GM18498 (cell line): ENCODE measurements at regions not wholly inside any gene's neighbourhood (a gene's known extent, or its start where the extent isn't known, plus 50 kb on each side); places are given as distances from the start of the nearest gene placed in this dataset.

Experiments
- ATAC-seq: cut with Tn5 transposase; IDR thresholded peaks from one replicate; pipeline ENCODE4 v1.9.1; 2021; ENCODE audit warnings: mild to moderate bottlenecking, moderate library complexity; ENCODE audit not compliant: unreplicated experiment

DNA sequence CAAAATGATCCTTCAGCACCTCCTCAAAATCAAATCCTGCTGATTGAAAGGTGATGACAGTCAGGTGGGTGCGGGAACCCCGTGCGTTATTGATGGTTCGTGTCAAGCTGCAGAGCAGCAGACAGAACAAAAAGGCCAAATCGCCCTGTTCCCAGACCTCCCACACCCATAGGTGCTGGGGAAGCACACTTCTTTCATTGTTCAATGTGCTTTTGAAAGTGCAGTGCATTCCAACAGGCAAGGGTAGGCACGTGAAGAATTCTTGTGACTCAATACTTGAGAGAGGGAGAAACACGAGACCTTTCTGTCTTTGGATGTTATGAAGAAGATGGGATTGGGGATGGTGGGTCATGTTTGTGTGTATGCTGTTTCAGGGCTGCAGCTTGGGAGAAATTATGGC is 514.0 kb downstream of the MCTP2 start:
- ATAC-seq: no peak

DNA sequence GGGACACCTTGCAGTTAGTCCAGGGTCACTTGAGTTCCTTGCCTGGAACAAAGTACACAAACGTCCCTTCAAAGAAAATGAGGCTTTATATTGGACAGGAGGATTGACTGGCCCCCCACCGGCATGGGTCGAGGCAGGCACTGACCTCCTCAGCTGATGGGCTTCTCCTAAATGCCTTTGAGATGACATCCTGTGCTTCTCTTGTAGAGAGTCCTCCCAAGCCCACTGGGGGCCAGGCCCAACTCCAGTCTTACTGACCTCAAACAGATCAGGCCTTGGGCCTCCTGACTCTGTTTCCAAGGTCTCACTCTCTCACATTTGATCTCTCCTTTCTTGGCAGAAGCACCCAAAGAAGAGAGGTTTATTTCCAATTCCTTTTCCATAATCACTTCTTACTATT is 516.1 kb downstream of the MCTP2 start:
- ATAC-seq: no peak

- ATAC-seq: peak; percentile 65
Measured at GRCh38 chr15:94749811-94750617, 518.7 kb downstream of the MCTP2 start.

- no peak for ATAC-seq
Measured at GRCh38 chr15:94760348-94760747, 529.0 kb downstream of the MCTP2 start.

DNA sequence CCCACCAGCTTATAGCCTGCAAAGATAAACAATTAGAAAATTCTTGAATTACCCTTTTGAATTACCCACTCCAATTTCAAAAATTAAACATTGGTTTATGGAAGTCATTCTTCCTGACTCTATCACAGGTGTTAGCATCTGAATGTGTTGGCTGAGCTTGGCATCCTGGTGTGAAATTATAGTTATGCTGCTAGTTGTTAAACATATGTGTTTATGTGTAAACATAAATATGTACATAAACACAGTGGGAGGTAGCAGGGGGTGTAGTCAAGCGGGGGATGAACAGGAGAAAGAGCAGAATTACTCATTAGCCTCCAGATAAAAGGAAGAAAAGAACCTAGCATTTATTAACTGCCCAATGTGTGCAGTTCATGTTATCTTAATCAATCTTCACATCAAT is 530.2 kb downstream of the MCTP2 start:
- no peak for ATAC-seq

DNA sequence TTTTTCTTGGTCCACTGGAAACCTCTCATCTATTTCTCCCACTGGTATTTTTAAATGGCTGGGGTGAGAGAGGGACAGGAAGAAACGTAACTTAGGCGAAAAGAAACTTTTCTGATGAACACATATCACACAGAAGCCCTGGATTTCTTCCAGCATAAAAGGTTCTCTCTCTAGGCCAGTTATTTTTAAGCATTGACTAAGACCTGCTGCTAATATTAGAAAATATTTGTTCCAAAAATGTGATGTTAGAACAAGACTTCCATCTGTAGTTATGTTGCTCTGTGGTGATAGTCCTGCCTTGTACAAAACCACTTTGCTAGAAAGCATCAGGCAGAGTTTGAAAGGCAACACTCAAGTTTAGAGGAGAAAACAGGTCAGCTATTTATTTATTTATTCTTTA is 537.7 kb downstream of the MCTP2 start:
- no peak for ATAC-seq

DNA sequence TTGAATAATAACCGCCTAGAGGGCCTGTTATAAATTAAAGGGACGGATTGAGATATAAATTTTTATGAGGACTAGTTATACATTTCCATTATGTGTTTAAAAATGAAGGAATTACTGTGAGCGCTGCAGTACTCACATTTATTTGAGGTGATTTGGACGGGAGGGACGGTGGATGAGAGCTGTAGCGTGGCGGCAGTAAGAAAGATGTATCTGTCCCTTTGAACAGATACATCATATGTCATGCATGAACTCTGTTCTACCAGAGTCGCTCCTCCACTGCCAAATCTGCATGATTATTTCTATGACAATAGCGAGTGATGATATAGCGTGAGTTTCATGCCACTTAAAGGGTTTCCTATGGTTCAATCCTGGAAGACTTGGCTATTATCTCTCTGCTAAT is 538.8 kb downstream of the MCTP2 start:
- ATAC-seq: no peak

DNA sequence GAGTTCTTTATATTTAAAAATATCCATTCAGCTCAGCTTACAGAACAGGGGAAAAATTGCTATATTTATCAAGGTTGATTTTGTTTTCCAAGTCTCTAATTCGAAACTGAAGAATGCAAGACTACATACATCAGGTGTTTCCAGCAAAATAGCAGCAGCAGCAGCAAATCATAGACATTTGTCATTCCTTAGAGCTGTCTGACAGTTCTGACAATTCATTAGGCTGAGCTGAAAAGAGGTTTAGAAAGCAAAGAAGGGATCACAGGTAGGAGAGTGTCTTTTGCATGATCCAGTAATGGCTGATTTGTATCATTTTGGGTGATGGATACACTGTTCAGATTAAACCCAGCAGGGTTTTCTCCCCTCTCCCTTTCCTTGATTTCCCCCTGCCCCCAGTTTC is 545.7 kb downstream of the MCTP2 start:
- no peak for ATAC-seq

GRCh38 chr15:94778840-94779239 is 547.5 kb downstream of the MCTP2 start:
- no peak for ATAC-seq

- ATAC-seq: no peak
Measured at GRCh38 chr15:94780166-94780565, 548.8 kb downstream of the MCTP2 start.

DNA sequence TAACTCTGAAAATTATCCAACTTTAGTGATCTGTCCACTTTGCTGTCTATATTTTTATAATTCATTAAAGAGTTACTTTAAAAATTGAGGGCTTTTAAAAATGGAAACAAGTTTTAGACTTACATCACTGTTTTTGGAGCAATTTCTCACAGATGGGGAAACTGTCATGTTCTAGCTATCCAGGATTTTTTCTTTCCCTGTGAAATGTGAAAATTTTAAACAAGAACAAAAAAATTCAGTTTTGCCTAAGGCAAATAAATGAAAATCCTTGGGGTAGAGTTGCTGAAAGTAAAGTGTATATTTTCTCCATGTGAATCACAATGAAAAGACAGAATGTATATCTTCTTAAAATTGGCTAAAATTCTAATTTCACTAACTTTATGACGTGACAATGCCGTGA is 553.7 kb downstream of the MCTP2 start:
- no peak for ATAC-seq

GRCh38 chr15:94791008-94791407 is 559.6 kb downstream of the MCTP2 start:
- ATAC-seq: no peak

- no peak for ATAC-seq
Measured at GRCh38 chr15:94791510-94791909, 560.1 kb downstream of the MCTP2 start.

DNA sequence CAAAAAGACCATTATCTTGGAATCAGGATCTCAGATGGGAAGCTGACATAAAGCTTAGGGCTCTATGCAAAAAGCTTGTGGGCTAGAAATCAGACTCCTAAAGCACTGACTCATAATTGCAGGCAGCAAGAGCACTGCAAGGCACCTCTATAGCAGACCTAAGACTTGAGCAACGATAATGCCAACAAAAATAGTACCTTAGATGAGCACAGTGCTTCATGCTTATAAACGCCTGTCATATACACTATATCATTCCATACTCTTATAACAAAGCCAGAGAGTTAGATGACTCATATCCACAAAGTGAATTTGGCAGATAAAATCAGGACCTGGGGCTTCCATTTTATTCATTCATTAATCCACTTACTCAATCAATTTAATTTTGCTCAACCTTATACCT is 560.8 kb downstream of the MCTP2 start:
- no peak for ATAC-seq

DNA sequence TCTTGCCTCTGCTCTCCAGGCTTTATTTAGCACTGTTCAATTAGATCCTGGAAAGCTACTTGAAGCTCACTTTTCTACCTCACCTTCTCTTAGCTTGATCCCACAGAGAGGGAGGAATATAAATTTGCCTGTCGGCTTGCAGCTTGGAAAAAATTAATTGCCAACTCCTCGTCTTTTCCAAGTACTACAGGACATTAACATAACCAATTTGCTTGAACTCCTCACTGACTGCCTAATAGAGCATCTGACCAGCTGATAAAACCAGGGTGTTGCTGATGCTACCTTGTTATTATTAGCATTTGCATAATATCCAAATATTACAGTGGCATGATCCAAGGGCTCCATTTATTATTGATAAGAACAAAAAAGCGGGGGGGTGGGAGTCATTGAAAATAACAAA is 561.8 kb downstream of the MCTP2 start:
- no peak for ATAC-seq

DNA sequence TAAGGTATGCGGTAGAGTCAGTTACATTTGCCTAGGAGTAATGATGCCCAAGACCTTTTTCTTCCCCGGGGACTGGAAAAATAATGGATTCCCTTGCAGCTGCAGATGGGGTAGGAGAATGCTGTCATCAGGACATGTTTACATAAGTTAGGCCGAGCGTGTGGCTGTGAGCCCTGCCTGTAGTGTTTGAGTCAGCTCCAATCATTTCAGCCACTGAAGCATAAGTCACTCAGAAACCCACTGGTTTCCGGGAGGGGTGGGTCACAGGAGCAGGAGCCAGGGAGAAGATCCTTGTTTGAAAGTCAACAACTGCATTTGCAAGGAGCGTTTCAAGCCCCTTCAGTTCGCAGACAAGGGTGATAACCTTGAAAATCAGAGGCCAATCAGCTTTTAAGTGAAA is 562.3 kb downstream of the MCTP2 start:
- no peak for ATAC-seq

GRCh38 chr15:94804613-94805012 is 573.3 kb downstream of the MCTP2 start:
- no peak for ATAC-seq

DNA sequence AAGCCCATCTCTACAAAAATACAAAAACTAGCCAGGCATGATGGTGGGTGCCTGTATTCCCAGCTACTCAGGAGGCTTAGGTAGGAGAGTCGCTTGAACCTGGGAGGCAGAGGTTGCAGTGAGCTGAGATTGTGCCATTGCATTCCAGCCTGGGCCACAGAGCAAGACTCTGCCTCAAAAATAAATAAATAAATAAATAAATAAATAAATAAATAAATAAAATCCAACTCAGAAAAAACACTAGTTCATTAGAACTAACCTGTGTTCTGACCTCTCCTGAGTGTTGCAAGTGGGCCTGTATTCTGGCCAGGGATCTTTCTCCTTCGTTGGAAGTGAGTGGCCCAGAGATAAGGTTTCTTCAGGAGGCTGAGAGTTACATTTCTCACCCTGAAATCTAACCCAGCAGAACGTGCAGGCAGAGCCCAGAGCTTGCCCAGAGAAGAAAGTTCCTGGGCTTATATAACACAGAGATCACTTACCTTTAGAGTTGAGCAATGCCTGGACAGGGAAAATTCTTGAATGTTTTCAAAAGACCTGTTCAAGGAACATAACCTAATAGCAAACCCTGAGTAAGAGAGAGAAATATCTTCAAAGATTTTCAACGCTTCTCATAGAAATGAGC is 583.9 kb downstream of the MCTP2 start:
- ATAC-seq: no peak

DNA sequence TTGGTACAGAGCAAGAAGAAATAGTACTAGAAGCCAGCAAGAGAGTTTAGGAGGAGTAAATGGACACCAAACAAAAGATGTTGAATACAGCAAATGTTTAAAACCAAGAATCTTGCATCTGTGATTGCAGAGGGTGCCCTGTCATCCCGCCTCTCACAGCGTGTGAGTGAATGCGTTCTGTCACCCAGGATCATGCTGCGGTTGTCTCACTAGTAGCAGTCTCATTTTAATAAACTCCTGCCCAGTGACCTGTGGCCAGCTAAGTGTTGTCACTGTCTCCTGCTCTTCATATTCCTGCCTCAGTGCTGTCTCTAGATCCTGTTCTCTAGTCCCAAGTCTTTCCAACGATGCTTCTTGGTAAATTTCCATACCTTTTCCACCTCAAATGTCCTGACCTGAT is 584.6 kb downstream of the MCTP2 start:
- ATAC-seq: no peak

- ATAC-seq: no peak
Measured at GRCh38 chr15:94829887-94830884, 598.8 kb downstream of the MCTP2 start.

GRCh38 chr15:94834000-94834399 is 602.6 kb downstream of the MCTP2 start:
- ATAC-seq: no peak
